A673 (cell line): ENCODE measurements at regions not wholly inside any gene's neighbourhood (a gene's known extent, or its start where the extent isn't known, plus 50 kb on each side); places are given as distances from the start of the nearest gene placed in this dataset.

ENCODE experiments used
- EZH2 ChIP-seq: fragments of 200-600 bp; sonication (generic); IDR thresholded peaks from 2 replicates; pipeline ENCODE4 v1.6.1; 2017; ENCODE audit warnings: borderline replicate concordance, low read depth, mild to moderate bottlenecking, mixed read lengths, antibody characterized with exemption, low read length; ENCODE audit not compliant: poor library complexity, severe bottlenecking
- TF ChIP-seq, protein P1 (sequence below): fragments of 300-800, 200-600 bp; sonication (generic); conservative IDR thresholded peaks from 2 replicates; pipeline ENCODE4 v1.5.1; 2017; ENCODE audit warnings: low read depth, mild to moderate bottlenecking, antibody characterized with exemption, low read length, moderate library complexity, mixed read lengths

- TF ChIP-seq, protein P1, sequence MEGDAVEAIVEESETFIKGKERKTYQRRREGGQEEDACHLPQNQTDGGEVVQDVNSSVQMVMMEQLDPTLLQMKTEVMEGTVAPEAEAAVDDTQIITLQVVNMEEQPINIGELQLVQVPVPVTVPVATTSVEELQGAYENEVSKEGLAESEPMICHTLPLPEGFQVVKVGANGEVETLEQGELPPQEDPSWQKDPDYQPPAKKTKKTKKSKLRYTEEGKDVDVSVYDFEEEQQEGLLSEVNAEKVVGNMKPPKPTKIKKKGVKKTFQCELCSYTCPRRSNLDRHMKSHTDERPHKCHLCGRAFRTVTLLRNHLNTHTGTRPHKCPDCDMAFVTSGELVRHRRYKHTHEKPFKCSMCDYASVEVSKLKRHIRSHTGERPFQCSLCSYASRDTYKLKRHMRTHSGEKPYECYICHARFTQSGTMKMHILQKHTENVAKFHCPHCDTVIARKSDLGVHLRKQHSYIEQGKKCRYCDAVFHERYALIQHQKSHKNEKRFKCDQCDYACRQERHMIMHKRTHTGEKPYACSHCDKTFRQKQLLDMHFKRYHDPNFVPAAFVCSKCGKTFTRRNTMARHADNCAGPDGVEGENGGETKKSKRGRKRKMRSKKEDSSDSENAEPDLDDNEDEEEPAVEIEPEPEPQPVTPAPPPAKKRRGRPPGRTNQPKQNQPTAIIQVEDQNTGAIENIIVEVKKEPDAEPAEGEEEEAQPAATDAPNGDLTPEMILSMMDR = no peak
- TF ChIP-seq EZH2 = no peak
These were observed 257.9 kb upstream of the RBMS3 start for GRCh38 chr3:29022976-29023375.
